Stomach (tissue), 8 donors: ENCODE measurements at regions not wholly inside any gene's neighbourhood (a gene's known extent, or its start where the extent isn't known, plus 50 kb on each side); places are given as distances from the start of the nearest gene placed in this dataset.
A peak's percentile ranks its signal among the peaks of the same experiment; 100 is the strongest.

Source experiments
- DNase-seq, 2 donors: peaks; one replicate each; pipeline versions ENCODE4 v3.0.0 to v3.0.0-alpha.2; 2013 to 2019
- H3K27ac ChIP-seq, 5 donors: fragments of 200-600 bp in 4 of 5; sonication (generic) in 4 of 5; one replicate each; pipeline ENCODE4 v1.5.1; 2013 to 2019; ENCODE audit warnings: mild to moderate bottlenecking in 1 of 5, moderate library complexity in 1 of 5
- H3K27me3 ChIP-seq, 3 donors: fragments of 200-600 bp; sonication (generic); one replicate each; pipeline ENCODE4 v1.5.1; 2017 to 2019; ENCODE audit warnings: mixed run types in 1 of 3
- H3K36me3 ChIP-seq, 4 donors: fragments of 200-600 bp; sonication (generic); 1 replicate in 3 of 4; 2 replicates in 1 of 4; pipeline ENCODE4 v1.5.1; 2016 to 2019
- H3K4me1 ChIP-seq, 4 donors: fragments of 200-600 bp; sonication (generic); one replicate each; pipeline ENCODE4 v1.5.1; 2016 to 2019
- H3K4me3 ChIP-seq, 4 donors: fragments of 200-600 bp; sonication (generic) in 3 of 4; one replicate each; pipeline ENCODE4 v1.5.1; 2016 to 2019; ENCODE audit warnings: mild to moderate bottlenecking in 1 of 4
- H3K9me3 ChIP-seq, 4 donors: fragments of 200-600 bp; sonication (generic); one replicate each; pipeline ENCODE4 v1.5.1; 2016 to 2019
- CTCF ChIP-seq, 7 experiments: fragments of 450-650 bp in 4 of 7; fragments of 200-600 bp in 3 of 7; sonication (generic) in 3 of 7; IDR thresholded peaks; one replicate each; pipeline ENCODE4 v1.5.1; 2016 to 2019; ENCODE audit warnings: antibody characterized with exemption in 7 of 7, control low read depth in 2 of 7, mild to moderate bottlenecking in 1 of 7
- EP300 ChIP-seq: sonication (generic); formaldehyde crosslinking; IDR thresholded peaks from one replicate; pipeline ENCODE4 v1.6.1; 2017; ENCODE audit warnings: antibody characterized with exemption
- POLR2A ChIP-seq, 4 donors: fragments of 450-650 bp; IDR thresholded peaks; one replicate each; pipeline ENCODE4 v1.6.1; 2016; ENCODE audit warnings: antibody characterized with exemption in 4 of 4, control low read depth in 2 of 4, mild to moderate bottlenecking in 1 of 4, moderate library complexity in 1 of 4
- POLR2AphosphoS5 ChIP-seq, 3 donors: sonication (generic); formaldehyde crosslinking; IDR thresholded peaks; one replicate each; pipeline ENCODE4 v1.6.1; 2016; ENCODE audit warnings: antibody characterized with exemption in 3 of 3
- WGBS, 5 donors: extraction: QIAGEN DNeasy Blood & Tissue Kit in 3 of 5; methylation state at CpG; one replicate each; pipeline versions ENCODE4 v1.1.5 to v1.1.7; 2013 to 2018; 5-methylcytosine and 5-hydroxymethylcytosine counted together
- intact Hi-C: fragments of 100-400 bp; cut with DNase I; formaldehyde crosslinking; loops from one replicate; pipeline ENCODE4 v1.15.1; 2023; ENCODE audit warnings: low total_unique reads
- donor health status: healthy with polysubstance abuse.
- donor health status: Bipolar disorder and iron deficiency.
- donor health status: healthy.

- Histone ChIP-seq H3K36me3 (no peaks in the 10 kb centered on the region), H3K27me3 (no peaks in the 10 kb centered on the region), H3K4me1 (peaks cover 0 to under 1% (median 0%) of the 10 kb centered on the region in 4 donors), H3K27ac (no peak overlapping the region), H3K4me3 (no peak overlapping the region), H3K9me3 (no peaks in the 10 kb centered on the region)
- 90 to 97% (median 95%) methylated on average over 5 of the region's 5 CpGs for WGBS, 5 donors
- intact Hi-C loops, result no loop called here
- no peak for TF ChIP-seq POLR2AphosphoS5 (IDR thresholded peaks at IDR 0.05)
- TF ChIP-seq CTCF (IDR thresholded peaks at IDR 0.05), result no peak
- TF ChIP-seq POLR2A (IDR thresholded peaks at IDR 0.05), result no peak
- no peak for TF ChIP-seq EP300
- DNase-seq, result no peak
These were observed 89.2 kb upstream of the INHBA start for GRCh38 chr7:41792120-41792519.

DNA sequence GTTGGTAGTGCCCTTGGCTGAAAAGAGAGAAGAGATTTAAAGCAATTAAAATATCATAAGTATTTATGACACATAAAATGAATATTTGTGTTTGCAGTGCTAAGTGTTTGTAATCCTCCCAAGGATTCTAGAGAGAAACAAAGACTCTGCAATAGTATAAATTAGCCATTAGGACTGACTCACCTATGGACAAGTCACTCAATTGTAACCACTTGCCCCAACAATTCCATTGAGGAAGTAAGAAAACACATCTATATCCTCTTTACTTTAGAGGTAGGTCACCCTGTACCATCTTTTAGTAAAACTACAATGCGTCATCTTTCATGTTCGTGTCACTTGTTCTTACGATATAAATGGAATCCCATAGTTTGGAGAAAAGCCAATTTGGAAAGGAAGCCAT lies 85.7 kb upstream of the INHBA start:
- TF ChIP-seq POLR2AphosphoS5 (IDR thresholded peaks at IDR 0.05) (no peak), CTCF (IDR thresholded peaks at IDR 0.05) (no peak), POLR2A (IDR thresholded peaks at IDR 0.05) (no peak)
- Histone ChIP-seq H3K9me3 (no peaks in the 10 kb centered on the region), H3K36me3 (no peaks in the 10 kb centered on the region), H3K4me3 (no peak overlapping the region), H3K27me3 (no peaks in the 10 kb centered on the region), H3K27ac (no peak overlapping the region), H3K4me1 (peaks cover 0 to 6% (median 0%) of the 10 kb centered on the region in 4 donors)
- DNase-seq, result no peak
- intact Hi-C loops, result no loop called here
- 78 to 91% (median 84%) methylated on average over 3 of the region's 3 CpGs for WGBS, 5 donors

DNA sequence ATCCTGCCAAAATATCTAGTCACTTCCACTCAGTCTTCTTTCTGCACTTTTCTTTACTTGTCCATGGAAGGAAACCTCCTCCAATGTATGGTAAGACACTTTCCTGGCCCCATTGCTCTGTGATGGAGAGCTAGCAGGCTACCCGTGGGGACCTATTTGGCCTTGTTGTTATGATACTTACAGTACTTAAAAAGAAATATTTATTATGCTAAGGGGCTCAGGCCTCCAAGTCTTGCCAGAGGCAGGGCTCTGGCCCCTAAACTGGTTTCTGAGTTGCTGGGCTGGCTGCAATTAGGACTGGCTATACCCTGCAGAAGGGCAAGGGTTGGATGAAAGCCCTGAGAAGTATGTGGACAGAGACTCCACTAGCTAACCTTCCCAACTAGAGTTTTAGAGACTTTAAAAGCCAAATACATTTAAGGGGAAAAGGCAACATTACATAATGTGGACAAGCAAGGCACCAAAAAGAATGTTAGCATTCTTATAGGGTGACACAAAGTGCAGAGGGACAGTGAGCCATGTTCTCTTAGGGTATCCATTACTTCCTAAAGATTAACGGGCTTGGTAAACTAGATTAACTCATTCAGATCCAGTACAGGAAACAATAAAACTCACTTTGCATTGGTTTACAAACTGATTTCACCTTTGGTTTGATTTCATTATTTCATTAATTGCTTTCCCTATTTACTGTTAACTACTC lies 84.9 kb upstream of the INHBA start:
- intact Hi-C loops, result no loop called here
- peak in 1 of 2 donors; percentile 39 for DNase-seq
- 50 to 63% (median 60%) methylated on average over 2 of the region's 2 CpGs for WGBS, 5 donors
- Histone ChIP-seq H3K4me3 (no peak overlapping the region), H3K27ac (no peak overlapping the region), H3K27me3 (no peaks in the 10 kb centered on the region), H3K4me1 (peaks cover 0 to 6% (median 0%) of the 10 kb centered on the region in 4 donors), H3K9me3 (no peaks in the 10 kb centered on the region), H3K36me3 (no peaks in the 10 kb centered on the region)
- TF ChIP-seq CTCF (IDR thresholded peaks at IDR 0.05) (no peak), POLR2AphosphoS5 (IDR thresholded peaks at IDR 0.05) (no peak), POLR2A (IDR thresholded peaks at IDR 0.05) (no peak), EP300 (no peak)

DNA sequence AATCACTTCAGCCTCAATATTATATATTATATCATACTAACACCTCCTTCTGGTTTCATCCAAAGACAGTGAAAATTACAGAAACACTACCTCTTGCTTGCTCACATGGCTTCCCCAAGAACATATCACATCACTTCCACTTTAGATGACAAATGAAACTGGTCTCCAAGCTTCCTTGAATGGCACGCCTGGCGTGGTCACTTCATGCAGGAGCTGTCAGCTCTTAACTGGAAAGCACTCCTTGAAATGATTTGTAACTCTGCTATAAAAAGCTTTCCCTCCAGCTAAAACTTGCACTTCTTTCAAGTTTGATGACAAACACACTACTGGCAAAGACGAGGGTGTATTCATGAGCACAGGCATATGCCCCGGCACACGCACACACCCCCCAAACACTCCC lies 84.1 kb upstream of the INHBA start:
- no peak overlapping the region for H3K4me3 ChIP-seq
- DNase-seq, result no peak
- no peaks in the 10 kb centered on the region for H3K27me3 ChIP-seq
- WGBS, 5 donors, result 74 to 88% (median 83%) methylated on average over 5 of the region's 5 CpGs
- no peaks in the 10 kb centered on the region for H3K36me3 ChIP-seq
- TF ChIP-seq CTCF (IDR thresholded peaks at IDR 0.05), result no peak
- TF ChIP-seq POLR2A (IDR thresholded peaks at IDR 0.05), result no peak
- no peak for TF ChIP-seq EP300
- no peak for TF ChIP-seq POLR2AphosphoS5 (IDR thresholded peaks at IDR 0.05)
- H3K27ac ChIP-seq, result no peak overlapping the region
- peaks cover 0 to 6% (median 0%) of the 10 kb centered on the region in 4 donors for H3K4me1 ChIP-seq
- intact Hi-C loops, result no loop called here
- H3K9me3 ChIP-seq, result no peaks in the 10 kb centered on the region
